ENCODE measurements at regions not wholly inside any gene's neighbourhood (a gene's known extent, or its start where the extent isn't known, plus 50 kb on each side); places are given as distances from the start of the nearest gene placed in this dataset.

GRCh38 chr1:38677311-38677710, 182.3 kb downstream of the RRAGC start:
- no peak overlapping the region for H3K4me3 Mint-ChIP-seq
- no peak overlapping the region for H2BK12ac ChIP-seq (ENCODE audit: insufficient read length, low read depth, low read length)
- H3K23ac ChIP-seq (ENCODE audit: insufficient read length, low read depth, low read length), result no peak overlapping the region
- peaks cover 5% of the 10 kb centered on the region for H3K27me3 Mint-ChIP-seq (ENCODE audit: low read depth)
- no peak overlapping the region for H4K8ac ChIP-seq (replicated peaks; ENCODE audit: insufficient read length, low read depth, low read length)
- no peak overlapping the region for H2BK20ac ChIP-seq (ENCODE audit: low read depth, low read length, poor library complexity, severe bottlenecking)
- no peaks in the 10 kb centered on the region for H3K4me1 ChIP-seq (ENCODE audit: insufficient read depth, low read length)
- no peak overlapping the region for H2AFZ ChIP-seq (ENCODE audit: low read length)
- H3K79me1 ChIP-seq (ENCODE audit: insufficient read depth, low read depth, low read length, poor library complexity, severe bottlenecking), result no peaks in the 10 kb centered on the region
- H2BK120ac ChIP-seq (ENCODE audit: low read depth, low read length, poor library complexity, severe bottlenecking), result no peak overlapping the region
- DNase-seq, result peak; percentile 8
- no peaks in the 10 kb centered on the region for H4K20me1 ChIP-seq (ENCODE audit: control insufficient read depth, insufficient read depth, insufficient read length)
- no peak overlapping the region for H2BK5ac ChIP-seq (ENCODE audit: insufficient read length, low read length)
- H3K79me2 ChIP-seq (ENCODE audit: insufficient read depth, low read length), result no peaks in the 10 kb centered on the region
- H4K5ac ChIP-seq (ENCODE audit: insufficient read length, low read depth, low read length), result no peak overlapping the region
- no peak overlapping the region for H3K9ac ChIP-seq (ENCODE audit: extremely low read depth, insufficient read length, low read length)
- H3K27ac ChIP-seq (ENCODE audit: insufficient read length, low read depth, low read length), result no peak overlapping the region
- H2AK5ac ChIP-seq (ENCODE audit: insufficient read length, low read length), result no peak overlapping the region
- no peaks in the 10 kb centered on the region for H3K36me3 Mint-ChIP-seq (ENCODE audit: insufficient read depth in 1 of 3, low read depth in 3 of 3)
- H3K9me3 Mint-ChIP-seq, result no peaks in the 10 kb centered on the region
- no peak for TF ChIP-seq CTCF (conservative IDR thresholded peaks at IDR 0.05)
- no peak overlapping the region for H4K91ac ChIP-seq (ENCODE audit: insufficient read length, low read depth, low read length)
- WGBS (ENCODE audit: extremely low coverage, insufficient read length, low lambda C conversion rate), result no CpG with 5 or more reads among the region's 6 CpGs
- H3K27ac Mint-ChIP-seq, result peak overlapping the region in 1 of 3 experiments; percentile 32; a peak in 1 of 7 replicates
- no peak overlapping the region for H2BK15ac ChIP-seq (ENCODE audit: low read depth, low read length)
- H3K4ac ChIP-seq (ENCODE audit: low read depth, low read length), result no peak overlapping the region
- no peaks in the 10 kb centered on the region for H3K4me1 Mint-ChIP-seq
- no peak overlapping the region for H3K56ac ChIP-seq (ENCODE audit: insufficient read length, low read depth, low read length)
- H3K4me2 ChIP-seq (ENCODE audit: insufficient read depth, insufficient read length, low read length), result no peak overlapping the region
- H3K23me2 ChIP-seq (ENCODE audit: insufficient read length, low read depth, low read length, poor library complexity, severe bottlenecking), result no peaks in the 10 kb centered on the region
- H3K27me3 ChIP-seq (ENCODE audit: insufficient read depth, low read length), result no peaks in the 10 kb centered on the region
- no peak overlapping the region for H3K14ac ChIP-seq (ENCODE audit: insufficient read depth, low read length)
- no peak overlapping the region for H3T11ph ChIP-seq (ENCODE audit: low read length)
- H3K9me3 ChIP-seq (ENCODE audit: control insufficient read depth, low read depth, low read length), result no peaks in the 10 kb centered on the region
- no peak overlapping the region for H3K18ac ChIP-seq (ENCODE audit: insufficient read length, low read depth, low read length)

All from H9 (cell line).